ENCODE measurements at regions not wholly inside any gene's neighbourhood (a gene's known extent, or its start where the extent isn't known, plus 50 kb on each side); places are given as distances from the start of the nearest gene placed in this dataset.

- TF ChIP-seq POLR2A (IDR thresholded peaks at IDR 0.05; ENCODE audit: low read length) (no peak), GATA1 (IDR thresholded peaks at IDR 0.05; ENCODE audit: low read depth, low read length) (no peak)
Observed at GRCh38 chr11:79503028-79503427, 62.2 kb upstream of the TENM4 start.
